CD4-positive, alpha-beta T cell treated with Interleukin-2 at 100 ng/mL for 4 hours (primary cell): ENCODE measurements at regions not wholly inside any gene's neighbourhood (a gene's known extent, or its start where the extent isn't known, plus 50 kb on each side); places are given as distances from the start of the nearest gene placed in this dataset.

Source experiments
- DNase-seq: peaks from one replicate; pipeline ENCODE4 v3.0.0-alpha.2; 2020; ENCODE audit warnings: low spot score

DNA sequence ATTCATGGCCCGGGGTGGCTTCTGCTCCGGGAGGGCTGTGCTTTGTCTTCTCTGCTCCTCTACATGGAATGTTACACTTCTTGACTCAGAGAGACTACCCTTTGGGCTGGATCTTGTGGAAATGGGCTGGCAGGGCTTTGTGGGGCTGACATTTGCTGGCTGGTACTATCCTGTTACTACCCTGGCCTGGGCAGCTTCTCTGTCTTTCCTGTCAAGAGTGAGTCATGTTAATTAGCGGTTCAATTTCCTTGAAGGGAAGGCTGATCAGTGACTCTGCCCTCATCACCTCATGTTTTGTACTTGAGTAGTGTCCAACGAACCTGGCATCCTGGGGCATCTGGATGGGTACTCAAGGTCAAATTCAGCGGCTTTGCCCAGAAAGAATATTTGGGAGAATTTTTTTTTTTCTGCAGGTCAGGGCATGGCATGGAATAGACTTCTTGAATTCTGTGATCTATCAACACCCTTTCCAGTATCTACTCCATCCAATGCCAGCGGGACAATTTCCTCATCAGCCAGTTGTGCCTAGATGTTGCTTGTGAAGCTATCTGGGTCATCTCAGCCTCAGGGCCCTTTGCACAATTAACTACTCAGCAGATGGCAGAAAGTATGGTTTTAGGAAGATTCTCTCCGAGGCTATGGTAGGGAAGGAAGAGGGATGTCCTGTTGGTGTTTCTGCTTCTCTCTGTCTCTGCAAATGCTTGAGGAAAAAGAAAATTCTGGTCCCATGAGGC, 140.5 kb upstream of the PLET1 start:
- DNase-seq, result no peak

DNA sequence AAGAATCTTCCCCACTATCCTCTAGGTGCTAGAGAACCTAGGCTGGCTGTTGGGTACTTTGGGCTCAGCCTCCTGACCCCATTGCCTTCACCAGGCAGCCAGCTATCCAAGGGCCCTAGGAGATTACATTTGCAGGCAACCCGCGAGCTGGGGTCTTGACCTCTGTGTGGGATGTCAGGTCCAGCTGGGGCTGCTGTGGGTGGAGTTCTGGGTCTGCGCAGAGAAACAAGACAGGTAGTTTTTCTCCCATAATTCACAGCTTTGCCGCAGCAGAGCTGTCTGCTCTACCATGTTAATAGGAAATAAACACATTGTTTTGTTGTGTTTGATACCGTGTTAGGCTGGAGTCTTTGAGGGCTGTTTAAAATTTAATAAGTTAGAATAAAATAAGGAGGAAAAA, 142.8 kb upstream of the PLET1 start:
- no peak for DNase-seq

DNA sequence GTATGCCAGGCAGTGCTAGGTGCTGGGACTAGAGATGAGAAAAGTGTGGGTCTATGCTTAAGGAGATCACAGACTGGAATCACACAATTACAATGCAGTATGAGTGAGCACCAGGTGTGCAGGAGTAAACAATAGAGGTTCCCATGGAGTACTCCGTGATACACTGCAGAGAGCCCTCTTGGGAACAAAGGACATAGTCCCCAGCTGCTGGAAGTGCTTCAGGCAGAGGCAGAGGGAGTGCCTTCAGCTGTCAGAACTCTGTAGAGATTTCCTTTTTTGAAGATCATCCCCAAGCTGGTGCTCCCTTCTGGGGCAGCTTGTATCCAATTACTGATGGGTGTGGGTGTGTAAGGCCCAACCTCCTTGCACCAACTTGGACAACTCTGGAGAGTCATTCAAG, 143.5 kb upstream of the PLET1 start:
- DNase-seq, result no peak

GRCh38 chr11:112408517-112408916, 147.9 kb upstream of the PLET1 start:
- no peak for DNase-seq

GRCh38 chr11:112410325-112410724, 149.7 kb upstream of the PLET1 start:
- DNase-seq, result no peak

GRCh38 chr11:112412383-112412782, 151.7 kb upstream of the PLET1 start:
- no peak for DNase-seq

GRCh38 chr11:112417339-112417738, 156.7 kb upstream of the PLET1 start:
- no peak for DNase-seq

DNA sequence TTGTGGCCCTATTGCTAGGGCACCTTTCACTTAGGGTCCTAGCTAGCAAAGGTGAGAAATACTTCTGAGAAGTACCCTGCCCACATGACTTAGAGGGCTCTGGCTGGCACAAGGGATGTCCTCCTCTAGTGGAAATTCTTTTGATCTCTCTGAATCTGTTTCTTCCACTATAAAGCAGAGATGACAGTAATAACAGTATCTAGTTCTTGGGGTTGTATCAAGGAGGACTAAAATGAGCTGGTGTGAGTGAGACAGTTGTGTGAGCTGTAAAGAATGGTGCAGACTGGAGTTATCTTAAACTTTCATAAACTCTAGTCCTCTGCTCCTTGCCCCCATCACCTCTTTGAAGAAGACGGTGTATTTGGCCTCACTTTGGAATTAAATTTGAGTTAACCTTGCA, 157.8 kb upstream of the PLET1 start:
- DNase-seq, result no peak

DNA sequence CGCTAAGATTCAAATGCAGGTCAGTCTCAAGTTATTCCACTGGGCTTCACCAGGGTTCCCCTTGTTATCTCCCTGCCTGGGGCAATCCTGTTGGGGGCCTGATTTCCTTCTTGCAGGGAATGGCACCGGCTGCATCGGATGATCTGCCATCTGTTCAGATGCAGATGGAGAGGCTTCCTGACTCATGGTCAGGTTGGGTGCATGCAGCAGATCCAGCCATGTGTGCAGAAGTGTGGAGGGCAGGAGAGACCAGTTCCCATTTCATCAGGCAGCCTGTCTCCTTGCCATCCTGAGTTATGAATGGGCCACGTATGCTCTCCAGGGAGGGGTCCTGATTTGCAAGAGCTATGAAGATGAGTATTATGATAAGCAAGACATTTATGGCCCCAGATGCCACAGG, 161.2 kb upstream of the PLET1 start:
- no peak for DNase-seq

GRCh38 chr11:112425121-112425520, 164.5 kb upstream of the PLET1 start:
- no peak for DNase-seq

DNA sequence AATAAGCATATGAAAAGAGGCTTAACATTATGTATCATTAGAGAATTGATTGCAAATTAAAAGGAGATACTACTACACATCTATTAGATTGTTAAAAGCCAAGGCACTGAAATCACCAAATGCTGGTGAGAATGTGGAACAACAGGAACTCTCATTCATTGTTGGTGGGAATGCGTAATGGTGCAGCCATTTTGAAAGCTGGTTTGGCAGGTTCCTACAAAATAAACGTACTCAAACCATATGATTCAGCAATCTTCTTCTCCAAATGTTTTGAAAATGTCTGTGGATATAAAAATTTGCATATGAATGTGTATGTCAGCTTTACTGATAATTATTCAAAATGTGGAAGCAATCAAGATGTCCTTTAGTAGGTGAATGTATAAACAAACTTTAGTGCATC, 176.4 kb upstream of the PLET1 start:
- no peak for DNase-seq

DNA sequence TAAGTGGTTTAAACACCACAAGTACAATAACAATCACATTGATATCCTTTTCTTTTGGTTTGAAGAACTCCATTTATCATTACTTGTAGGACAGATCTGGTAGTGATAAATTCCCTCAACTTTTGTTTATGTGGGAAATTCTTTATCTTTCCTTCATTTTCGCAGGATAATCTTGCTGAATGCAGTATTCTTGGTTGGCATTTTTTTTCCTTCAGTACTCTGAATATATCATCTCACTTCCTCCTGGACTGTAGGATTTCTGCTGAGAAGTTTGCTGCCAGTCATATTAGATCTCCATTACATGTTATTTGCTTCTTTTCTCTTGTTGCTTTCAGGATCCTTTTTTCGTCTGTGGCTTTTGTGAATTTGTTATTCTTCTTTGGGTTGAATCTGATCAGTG, 179.0 kb upstream of the PLET1 start:
- DNase-seq, result no peak

DNA sequence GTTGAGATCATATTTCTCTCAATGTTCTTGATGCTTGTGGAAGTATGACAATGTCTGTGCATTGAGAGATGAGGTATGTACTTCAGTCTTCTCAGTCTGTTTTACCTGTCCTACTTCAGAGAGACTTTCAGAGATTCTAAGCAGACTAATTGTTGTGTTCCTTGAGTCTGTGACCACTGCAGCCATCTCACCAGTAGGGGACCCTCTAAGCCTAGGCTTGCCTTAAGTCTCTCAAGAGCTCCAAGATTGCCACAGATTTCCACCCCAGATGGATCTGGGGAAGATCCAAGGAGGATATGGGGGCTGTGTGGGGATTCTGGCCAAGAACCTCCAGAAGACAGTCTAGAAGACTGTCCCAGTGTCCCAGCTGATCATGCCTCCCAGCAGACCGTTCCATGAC, 179.9 kb upstream of the PLET1 start:
- no peak for DNase-seq

DNA sequence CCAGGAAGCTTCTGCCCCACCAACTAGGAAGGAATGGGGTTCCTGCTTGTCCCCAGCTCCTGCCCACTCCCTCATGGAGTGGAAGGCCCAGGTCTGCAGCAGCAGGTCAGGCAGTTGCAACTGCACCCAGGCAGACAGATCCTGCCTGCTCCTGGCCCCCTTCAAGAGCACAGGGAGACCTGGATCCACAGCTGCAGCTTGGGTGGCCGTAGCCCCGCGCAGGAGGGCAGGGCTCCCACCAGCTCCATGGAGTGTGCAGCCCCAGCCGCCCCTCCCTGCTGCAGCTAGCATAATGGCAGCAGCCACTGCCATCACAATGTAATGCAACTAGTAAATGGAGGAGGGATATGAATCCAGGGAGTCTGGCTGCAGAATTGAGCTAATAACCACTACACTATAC, 187.5 kb upstream of the PLET1 start:
- no peak for DNase-seq

- no peak for DNase-seq
Measured at GRCh38 chr11:112448806-112449205, 188.1 kb upstream of the PLET1 start.

DNA sequence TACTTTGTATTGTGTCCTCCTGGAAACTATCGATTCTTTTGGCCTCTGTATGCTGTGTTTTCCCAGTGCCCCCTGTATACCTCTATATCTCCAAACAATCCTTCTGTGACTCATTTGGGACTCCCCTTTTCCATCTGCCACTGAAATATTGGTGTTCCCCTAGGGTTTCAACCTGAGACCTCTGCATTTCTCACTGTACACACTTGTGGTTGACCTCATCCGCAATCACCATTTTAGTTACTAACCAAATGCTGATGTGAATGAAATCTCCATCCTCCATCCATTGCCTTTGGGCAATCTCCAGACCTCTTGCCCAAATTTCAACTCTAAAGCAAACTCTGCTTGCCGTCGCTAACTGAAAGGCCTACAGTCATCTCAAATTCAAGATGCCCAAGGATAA, 190.6 kb upstream of the PLET1 start:
- no peak for DNase-seq

- DNase-seq, result peak; percentile 34
Measured at GRCh38 chr11:112453601-112454577, 193.2 kb upstream of the PLET1 start.

DNA sequence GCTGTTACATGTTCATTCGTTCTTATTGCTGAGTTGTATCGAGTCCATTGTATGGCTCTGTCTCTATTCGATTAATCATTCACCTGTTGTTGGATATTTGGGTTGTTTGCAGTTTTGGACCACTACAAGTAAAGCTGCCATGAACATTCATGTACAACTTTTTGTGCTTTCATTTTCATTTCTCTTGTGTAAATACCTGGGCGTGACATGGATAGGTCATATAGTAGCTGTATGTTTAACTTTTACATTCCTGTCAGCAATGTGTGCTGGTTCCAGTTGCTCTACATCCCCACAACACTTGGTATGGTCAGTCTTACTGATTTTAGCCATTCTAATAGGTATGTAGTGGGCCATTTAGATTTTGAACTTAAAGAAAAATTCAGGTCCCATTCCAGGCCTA, 194.2 kb upstream of the PLET1 start:
- no peak for DNase-seq

- no peak for DNase-seq
Measured at GRCh38 chr11:112455791-112456190, 195.1 kb upstream of the PLET1 start.

DNA sequence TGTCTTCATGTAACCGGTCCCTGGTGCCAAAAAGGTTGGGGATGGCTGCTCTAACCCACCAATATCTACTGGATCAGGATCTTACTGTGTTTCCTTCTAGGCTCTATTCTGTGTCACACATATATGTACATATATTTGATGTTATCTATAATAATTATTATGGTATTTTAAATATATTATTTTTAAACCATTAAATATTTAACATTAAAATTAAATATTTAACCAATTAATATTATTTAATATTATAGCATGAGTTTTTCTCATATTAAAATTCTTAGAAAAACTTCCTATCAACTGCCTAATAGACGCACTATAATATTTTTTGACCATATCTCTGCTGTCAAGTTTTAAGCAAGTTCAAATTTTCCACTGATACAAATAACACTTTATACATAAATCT, 196.9 kb upstream of the PLET1 start:
- no peak for DNase-seq

DNA sequence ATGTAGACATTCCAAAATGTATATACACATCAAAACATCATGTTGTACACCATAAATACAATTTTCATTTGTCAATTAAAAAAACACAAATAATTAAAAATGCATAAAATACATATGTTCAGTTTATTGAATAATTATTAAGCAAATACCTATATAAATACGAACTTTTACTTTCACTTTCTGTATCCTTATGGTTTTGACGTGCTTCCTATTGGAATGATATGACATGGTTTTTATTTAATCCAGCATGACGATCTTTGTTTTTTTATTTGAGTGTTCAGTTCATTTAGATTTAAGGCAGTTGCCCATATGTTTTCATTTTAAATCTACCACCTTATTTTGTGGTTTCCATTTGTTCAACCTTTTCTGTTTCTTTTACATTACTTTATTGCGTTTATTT, 198.3 kb upstream of the PLET1 start:
- no peak for DNase-seq

DNA sequence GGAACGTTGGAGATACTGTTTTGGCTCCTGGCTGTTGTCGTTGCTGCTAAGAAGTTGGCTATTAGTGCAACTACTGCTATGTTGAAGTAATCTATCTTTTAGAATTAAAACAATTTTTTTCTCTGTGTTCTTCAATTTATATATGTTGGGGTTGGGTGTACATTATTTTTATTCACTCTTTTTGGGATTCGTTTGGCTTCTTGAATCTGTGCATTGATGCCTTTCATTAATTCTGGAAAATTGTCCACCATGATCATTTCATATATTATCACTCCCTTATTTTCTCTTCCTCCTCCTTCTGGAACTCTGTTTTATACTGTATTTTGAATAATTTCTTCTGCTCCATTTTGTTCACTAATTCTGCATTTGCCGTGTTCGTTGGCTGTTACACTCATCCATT, 199.5 kb upstream of the PLET1 start:
- no peak for DNase-seq

DNA sequence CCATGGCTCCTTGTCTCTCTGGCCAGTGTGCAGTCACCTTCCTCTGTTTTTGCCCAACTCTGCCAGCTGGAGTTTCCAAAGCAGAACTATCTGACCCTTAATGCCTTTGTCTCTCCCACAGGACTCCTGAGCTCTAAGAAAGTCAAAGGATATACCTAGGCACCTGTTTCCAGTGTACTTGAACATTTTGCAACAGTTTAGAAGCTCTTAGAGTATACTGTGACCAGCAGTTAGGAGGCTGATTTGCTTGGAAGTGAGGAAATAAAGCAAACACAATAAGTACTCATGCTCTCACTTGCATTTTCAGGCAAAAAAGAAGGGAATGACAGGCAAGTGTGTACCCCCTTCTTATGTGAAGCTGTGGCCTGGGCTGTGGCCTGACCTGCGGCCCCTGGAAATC, 204.3 kb upstream of the PLET1 start:
- DNase-seq, result no peak
